Esophagus muscularis mucosa (tissue), 3 donors: ENCODE measurements at regions not wholly inside any gene's neighbourhood (a gene's known extent, or its start where the extent isn't known, plus 50 kb on each side); places are given as distances from the start of the nearest gene placed in this dataset.

Experiments
- POLR2A ChIP-seq: fragments of 450-650 bp; IDR thresholded peaks from one replicate; pipeline ENCODE4 v1.6.1; 2017; ENCODE audit warnings: antibody characterized with exemption, moderate library complexity, mild to moderate bottlenecking, low read depth
- POLR2AphosphoS5 ChIP-seq, 2 donors: sonication (generic); formaldehyde crosslinking; IDR thresholded peaks; one replicate each; pipeline ENCODE4 v1.6.1; 2017; ENCODE audit warnings: antibody characterized with exemption in 2 of 2
- TF ChIP-seq, protein P1 (sequence below), 3 experiments: fragments of 200-600 bp in 2 of 3; fragments of 450-650 bp in 1 of 3; sonication (generic) in 2 of 3; IDR thresholded peaks; one replicate each; pipeline ENCODE4 v1.5.1; 2017 to 2019; ENCODE audit warnings: antibody characterized with exemption in 3 of 3, mild to moderate bottlenecking in 2 of 3, moderate library complexity in 1 of 3

- TF ChIP-seq POLR2AphosphoS5 (IDR thresholded peaks at IDR 0.05) (no peak), POLR2A (no peak)
- TF ChIP-seq, protein P1, sequence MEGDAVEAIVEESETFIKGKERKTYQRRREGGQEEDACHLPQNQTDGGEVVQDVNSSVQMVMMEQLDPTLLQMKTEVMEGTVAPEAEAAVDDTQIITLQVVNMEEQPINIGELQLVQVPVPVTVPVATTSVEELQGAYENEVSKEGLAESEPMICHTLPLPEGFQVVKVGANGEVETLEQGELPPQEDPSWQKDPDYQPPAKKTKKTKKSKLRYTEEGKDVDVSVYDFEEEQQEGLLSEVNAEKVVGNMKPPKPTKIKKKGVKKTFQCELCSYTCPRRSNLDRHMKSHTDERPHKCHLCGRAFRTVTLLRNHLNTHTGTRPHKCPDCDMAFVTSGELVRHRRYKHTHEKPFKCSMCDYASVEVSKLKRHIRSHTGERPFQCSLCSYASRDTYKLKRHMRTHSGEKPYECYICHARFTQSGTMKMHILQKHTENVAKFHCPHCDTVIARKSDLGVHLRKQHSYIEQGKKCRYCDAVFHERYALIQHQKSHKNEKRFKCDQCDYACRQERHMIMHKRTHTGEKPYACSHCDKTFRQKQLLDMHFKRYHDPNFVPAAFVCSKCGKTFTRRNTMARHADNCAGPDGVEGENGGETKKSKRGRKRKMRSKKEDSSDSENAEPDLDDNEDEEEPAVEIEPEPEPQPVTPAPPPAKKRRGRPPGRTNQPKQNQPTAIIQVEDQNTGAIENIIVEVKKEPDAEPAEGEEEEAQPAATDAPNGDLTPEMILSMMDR (IDR thresholded peaks at IDR 0.05): no peak
These were observed 1436.4 kb downstream of the UQCRFS1 start for GRCh38 chr19:27776524-27776923.
